ENCODE measurements at regions not wholly inside any gene's neighbourhood (a gene's known extent, or its start where the extent isn't known, plus 50 kb on each side); places are given as distances from the start of the nearest gene placed in this dataset.
A peak's percentile ranks its signal among the peaks of the same experiment; 100 is the strongest.
"Not testable (repeated sequence)": the region's sequence is repeated elsewhere in the genome, so short reads cannot be mapped to it uniquely, and the experiment has no call there.

DNA sequence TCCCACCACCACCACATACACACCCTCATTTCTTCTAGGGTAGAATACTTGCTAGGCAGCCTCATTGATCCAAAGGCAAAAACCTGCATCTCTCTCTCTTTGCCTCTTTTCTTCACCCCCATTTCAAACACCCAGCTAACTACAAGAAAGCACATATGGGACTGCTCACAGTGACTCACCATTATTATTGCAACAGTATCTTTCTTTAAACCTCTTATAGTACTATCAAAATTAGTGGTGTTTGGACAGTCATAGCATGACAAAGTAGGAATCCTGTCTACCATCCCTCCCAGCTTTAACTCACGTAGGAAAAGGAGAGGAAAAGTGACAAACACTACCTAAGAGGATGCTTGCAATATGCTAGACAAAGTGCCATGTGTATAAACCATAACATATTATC lies 422.5 kb upstream of the CRIM1 start:
- DNase-seq (ENCODE audit: low spot score) = no peak

DNA sequence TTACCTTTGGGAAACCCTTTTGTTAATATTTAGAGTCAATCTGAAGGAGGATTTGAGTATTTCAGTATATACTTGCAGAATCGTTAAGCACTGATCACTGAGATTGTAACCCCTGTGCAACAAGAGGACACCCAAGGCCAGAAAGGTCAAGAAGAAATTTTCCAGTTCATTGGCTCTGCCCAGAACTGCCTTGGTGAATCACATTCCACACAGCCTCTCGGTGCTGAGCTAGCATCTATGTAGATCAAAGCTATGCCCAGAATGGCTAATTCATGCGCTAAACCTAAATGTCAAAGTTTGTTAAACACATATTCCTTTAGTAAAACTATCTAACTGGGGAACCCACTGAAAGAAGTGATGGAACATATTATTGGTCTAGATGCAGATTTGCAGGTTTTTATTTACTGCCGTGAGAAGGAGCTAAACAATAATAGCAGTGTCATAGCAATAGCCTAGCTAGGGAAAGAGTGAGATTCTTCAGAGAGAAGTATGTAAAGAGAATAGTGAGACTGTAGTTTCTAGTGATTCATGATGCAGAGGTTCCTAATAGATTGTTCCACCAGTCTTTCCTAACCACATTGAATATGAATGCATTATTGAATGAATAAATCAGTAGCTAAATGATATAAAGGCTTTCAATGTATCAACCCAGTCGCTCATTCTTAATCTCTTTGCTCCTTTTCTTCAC lies 423.2 kb upstream of the CRIM1 start:
- no peak for DNase-seq (ENCODE audit: low spot score)

DNA sequence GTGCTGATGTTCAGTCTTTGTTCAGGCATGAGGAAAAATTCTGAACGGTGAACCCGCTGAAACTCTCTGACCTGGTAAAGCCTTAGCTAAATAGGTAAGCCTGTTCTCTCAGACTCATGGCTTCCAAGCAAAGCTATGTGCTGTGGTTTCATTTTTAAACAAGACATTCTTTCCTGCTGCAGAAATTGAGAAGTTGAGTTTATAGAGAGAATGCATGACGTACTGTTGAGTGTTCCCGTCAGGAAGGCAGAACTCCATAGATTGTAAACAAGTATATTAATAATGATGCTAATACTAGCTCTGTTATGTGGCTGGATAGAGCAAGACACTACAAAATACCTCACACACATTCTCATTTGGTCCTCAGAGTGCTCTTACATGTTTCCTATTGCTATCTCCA lies 424.0 kb upstream of the CRIM1 start:
- DNase-seq (ENCODE audit: low spot score) = no peak

DNA sequence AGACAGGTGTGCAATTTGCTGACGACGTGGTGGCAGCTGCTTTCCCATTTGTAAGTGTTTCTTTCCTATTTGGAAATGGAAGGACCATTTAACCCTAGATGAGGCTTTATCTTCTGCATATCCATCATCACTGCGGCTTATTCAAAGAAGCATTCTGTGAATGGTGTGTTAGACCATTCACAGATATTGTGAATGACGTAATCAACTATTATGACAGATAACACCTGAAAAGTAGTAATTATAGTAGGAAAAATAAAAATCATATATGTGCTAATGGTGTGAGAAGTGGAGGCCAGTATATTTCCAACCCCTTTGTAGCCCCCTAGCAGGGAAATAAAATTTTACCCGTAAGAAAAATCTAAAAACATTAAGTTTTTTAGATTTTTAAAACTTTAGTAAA lies 424.5 kb upstream of the CRIM1 start:
- no peak for DNase-seq (ENCODE audit: low spot score)

DNA sequence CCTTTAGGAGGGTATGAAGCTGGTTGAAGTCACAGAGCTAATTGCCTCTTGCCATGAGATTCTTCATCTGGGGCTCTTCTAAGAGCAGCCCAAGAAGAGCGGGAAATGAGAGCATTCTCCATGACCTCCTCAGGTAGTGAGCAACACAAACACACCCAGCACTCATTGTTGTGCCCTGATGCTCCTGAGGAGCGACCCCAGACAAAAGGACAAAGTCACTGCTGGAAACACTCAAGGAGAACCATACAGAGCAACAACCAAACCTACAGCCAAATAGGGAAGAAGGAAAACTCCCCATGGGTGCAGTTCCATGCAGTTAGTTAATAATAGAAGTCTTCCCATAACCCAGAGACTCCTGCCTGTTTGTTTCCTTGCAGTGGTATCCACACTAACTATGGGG lies 426.0 kb upstream of the CRIM1 start:
- DNase-seq (ENCODE audit: low spot score) = peak; percentile 13

DNA sequence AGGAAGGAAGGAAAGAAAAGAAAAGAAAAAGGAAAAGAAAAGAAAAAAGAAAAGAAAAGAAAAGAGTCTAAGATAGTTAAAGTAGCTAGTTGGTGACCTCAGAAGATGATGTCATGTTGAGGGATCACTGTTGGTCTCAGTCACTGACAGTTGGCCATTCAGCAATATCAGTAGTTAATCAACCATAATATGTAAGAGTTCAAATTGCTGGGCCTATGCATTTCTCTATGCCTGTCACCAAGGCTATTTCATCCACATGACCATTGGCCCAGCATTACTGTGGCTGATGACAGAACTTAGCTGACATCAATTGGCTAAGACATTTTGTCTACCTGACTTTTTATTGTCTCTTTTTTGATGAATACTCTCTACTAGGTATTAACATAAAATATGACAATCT lies 435.5 kb upstream of the CRIM1 start:
- DNase-seq (ENCODE audit: low spot score) = no peak

DNA sequence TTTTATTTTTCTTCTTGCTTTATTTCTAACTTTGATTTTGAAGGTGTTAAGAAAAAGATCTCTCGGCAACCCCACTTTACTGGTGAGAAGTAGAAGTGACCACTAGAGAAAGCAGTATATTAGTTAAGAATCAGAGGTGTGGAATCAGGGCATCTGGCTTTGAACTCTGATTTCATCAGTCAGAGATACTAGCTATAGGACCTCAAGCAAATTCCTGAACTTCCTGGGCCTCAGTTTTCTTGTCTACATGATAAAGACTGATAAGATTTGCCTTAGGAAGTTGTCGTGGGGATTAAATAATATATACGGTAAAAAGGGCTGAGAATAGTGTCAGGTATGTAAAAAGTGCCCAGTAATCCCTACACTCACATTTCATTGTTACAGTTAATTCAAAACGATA lies 440.3 kb upstream of the CRIM1 start:
- no peak for DNase-seq (ENCODE audit: low spot score)

DNA sequence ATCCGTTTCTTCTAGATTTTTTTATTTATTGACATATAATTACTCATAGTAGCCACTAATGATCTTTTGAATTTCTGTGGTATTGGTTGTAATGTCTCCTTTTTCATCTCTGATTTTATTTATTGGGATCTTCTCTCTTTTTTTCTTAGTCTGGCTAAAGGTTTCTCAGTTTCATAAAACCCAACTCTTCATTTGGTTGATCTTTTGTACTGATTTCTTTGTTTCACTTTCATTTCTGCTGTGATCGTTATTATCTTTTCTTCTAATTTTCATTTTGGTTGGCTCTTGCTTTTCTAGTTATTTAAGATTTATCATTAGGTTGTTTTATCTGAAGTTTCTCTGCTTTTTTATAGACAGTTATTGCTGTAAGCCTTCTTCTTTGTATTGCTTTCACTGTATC lies 463.6 kb upstream of the CRIM1 start:
- DNase-seq (ENCODE audit: low spot score) = no peak

DNA sequence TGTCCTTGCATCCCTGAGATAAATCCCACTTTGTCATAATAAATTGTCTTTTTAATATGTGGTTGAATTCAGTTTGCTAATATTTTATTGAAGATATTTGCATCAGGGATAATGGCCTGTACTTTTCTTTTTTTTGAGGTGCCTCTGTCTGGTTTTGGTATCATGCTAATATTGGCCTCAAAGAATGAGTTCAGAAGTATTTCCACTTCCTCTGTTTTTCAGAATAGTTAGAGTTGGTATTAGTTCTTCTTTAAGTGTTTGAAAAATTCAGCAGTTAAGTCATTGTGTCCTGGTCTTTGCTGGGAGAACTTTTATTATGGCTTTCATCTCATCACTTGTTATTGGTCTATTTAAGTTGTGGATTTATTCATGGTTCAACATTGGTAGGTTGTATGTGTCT lies 464.1 kb upstream of the CRIM1 start:
- DNase-seq (ENCODE audit: low spot score) = no peak

DNA sequence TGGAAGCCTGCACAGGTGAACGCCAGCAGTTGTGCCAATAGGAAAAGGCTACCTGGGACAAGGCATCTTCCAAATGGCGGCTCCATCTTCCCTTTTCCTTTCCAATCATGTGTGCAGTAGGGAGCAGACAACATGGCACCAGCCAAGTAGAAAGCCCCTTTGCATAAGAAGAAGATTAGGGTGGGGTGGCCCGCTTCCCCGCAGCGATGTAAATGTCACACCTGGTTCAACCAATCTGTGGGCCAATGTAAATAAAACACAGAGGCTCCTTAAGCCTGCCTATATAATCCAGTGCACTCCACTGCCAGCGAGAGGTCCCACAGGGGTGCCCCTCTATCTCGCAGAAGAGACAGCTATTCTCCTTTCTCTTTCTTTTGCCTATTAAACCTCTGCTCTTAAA lies 468.4 kb upstream of the CRIM1 start:
- DNase-seq (ENCODE audit: low spot score) = no peak

DNA sequence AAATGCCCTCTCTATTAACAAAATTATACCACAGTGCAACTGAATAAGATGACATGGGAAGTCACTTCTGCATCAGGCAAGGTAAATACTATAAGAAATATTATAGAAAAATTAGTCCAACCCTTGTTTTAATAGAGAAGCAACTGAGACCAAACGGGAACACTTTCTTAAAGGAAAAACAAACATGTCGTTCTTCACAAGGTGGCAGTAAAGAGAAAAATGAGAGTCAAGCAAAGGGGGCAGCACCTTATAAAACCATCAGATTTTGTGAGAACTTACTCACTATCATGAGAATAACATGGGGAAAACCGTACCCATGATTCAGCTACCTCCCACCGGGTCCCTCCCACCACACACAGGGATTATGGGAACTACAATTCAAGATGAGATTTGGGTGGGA lies 481.7 kb upstream of the CRIM1 start:
- DNase-seq (ENCODE audit: low spot score) = no peak

DNA sequence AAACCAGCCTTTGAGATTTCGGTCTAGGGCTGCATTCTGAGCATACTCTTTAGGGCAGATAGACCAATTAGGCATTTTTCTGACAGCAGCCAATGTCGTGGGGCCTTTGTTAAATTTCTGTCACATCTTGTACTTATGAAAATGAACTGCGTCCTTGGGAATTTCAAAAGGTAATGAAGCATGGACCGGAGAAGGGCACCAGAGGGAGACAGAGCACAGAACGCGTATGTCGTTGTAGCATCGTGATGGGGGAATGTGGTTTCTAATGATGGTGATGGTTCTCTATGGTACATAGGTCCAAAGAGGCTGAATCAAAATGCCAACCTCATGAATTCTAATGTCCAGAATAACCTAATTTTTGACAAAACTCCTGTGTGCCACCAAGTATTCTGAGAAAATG lies 483.9 kb upstream of the CRIM1 start:
- DNase-seq (ENCODE audit: low spot score) = peak; percentile 32

DNA sequence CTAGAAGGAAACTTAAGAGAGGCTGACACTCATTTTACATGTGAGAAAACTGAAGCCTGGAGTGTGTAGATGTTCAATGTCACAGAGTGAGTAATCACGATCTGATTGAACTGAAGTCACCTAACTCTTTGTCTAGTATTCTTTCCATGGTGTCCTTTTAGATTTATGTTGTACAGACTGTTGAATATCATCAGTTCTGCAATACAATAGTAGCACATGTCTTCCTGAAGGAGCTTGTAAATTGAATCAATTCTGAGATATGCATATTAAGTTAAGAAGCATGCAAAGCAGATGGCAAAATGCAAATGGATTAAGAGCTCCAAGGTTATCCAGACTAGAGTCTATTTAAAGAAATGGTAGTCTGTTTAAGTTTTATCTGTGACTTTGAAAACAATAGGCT lies 484.9 kb upstream of the CRIM1 start:
- DNase-seq (ENCODE audit: low spot score) = no peak

DNA sequence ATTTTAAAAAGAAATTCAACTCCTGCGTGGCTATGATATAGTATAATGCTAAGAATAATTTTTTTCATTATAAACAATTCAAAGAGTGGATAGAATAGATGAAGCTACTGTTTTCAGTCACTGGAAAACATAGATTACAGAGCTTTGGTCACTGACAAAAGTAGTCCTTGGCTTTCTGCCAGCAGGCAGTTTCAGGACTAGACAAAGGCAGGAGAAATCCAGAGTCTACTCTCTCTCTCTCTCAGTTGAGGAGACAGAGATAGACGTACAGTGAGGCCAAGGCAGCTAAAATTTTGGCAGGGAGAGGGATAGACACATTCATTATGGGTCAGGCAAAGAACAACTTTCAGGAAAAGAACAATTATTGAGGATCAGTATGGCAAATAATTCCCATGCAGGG lies 491.4 kb upstream of the CRIM1 start:
- DNase-seq (ENCODE audit: low spot score) = no peak

DNA sequence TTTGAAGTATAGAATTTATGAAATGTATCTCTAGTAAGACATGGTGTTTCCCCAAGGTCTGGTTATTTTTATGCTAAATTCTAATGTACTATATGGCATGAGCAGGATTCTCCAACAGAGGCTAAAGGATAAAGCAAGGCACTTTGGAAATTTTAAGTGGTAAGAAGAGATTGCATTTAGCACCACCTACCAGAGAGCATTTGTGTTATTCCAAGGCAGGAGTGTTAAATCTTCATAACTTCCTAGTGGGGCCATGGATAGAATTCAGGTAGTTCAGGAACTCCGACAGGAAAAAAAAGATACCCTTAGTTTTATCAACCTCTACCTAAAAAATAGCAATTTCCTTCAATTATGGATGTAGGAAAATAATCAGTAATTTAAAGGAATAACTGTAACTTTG lies 497.4 kb upstream of the CRIM1 start:
- DNase-seq (ENCODE audit: low spot score) = no peak

DNA sequence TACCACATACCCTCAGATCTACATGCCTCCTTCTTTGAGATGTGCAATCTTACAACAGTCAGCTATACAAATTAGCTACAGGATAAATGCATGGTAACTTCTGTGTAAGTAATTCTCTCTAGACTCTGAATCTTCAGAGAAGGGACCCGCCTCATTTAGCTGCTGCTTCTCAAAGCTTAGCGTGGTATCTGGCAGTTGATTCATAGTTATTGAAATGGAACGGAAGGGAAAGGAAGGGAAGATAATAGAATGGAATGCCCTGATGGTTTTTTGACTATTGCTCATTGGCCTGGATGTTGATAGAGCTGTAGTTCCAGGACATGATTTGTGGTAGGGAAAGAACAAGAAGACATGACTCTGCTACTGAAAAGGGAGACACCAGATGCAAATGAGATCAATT lies 498.1 kb upstream of the CRIM1 start:
- DNase-seq (ENCODE audit: low spot score) = no peak

DNA sequence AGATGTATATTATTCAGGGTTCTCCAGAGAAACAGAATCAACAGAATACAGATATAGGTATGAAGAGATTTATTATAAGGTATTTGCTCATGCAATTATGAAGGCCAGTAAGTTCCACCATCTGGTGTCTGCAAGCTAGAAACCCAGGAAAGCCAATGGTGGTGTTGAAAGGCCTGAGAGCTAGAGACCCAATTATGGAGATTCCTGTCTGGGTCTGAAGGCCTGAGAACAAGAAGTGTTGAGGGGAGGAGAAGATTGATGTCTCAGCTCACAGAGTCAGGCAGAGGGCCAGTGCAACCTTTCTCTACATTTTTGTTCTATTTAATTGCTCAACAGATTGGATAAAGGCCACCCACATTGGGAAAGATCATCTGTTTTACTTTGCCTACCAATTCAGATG lies 524.2 kb upstream of the CRIM1 start:
- no peak for DNase-seq (ENCODE audit: low spot score)

DNA sequence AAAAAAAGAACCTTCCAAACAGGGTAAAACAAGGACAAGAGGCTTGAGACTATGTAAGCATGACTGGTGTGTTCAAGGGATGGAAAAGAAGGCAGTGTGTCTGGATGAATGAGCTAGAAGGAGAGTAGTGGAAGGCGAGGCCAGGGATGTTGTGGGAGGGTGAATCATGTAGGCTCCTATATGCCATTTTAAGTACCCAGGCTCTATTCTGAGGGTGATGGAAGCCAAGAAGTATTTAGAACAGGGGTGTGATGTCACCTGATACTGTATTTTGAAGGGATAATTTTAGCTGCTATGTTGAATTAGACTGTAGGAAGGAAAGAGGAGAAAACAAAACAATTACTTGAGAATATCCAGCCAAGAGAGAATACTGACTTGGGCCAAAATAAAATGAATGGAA lies 524.7 kb upstream of the CRIM1 start:
- no peak for DNase-seq (ENCODE audit: low spot score)

DNA sequence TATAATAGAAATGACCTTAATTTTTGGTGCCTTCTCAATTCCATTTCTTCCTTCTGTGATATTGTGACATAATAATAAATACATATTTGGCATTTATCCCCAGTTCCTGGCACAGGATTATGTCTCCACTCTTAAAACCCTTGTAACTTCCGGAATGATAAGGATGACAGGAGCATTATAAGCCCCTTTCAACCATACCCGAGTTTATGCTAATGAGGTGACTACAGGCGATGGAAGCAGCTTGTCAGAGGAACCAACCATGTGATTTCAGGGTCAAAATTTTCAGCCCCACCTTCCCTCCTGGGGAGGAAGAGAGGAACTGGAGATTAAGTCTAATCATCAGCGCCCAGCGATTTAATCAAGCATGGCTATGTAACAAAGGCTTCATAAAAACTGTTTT lies 528.5 kb upstream of the CRIM1 start:
- no peak for DNase-seq (ENCODE audit: low spot score)

DNA sequence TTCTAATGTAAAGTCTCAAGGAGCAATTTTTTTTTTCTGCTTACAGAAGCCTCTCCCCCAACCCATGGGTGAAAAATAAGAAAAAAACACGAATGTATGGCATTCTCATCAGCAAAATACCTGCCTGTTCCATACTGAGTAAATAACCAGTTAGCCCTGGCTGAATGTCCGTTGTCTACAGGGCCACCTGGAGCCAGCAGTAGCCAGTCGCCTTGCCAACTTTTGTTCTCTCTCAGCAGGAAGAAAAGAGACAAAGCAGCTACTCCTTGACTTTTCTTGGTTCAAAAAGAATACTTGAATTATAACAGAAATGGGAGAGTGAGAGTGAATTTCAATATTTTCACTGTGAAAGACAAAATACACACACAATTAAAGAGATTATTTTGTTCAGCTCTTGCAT lies 532.9 kb upstream of the CRIM1 start:
- peak; percentile 58 for DNase-seq (ENCODE audit: low spot score)

DNA sequence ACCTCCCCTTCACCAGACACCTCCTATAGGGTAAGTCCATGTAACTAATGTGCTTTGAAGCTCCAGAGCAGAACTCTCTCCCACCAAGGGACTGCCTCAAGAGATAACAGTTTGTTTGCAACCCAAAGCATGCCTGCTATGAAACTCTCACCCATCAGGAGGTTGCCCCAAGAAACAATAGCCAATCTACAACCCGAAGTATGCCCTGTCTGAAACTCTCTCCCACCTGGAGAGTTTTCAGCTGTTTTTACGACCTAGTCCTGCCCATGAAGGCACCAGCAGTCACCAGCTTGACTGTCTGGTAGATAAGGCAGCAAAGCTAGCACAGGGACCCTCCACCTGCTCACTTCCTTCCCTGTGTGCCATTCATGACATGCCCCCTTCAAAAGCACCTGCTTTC lies 533.9 kb upstream of the CRIM1 start:
- peak; percentile 15 for DNase-seq (ENCODE audit: low spot score)

DNA sequence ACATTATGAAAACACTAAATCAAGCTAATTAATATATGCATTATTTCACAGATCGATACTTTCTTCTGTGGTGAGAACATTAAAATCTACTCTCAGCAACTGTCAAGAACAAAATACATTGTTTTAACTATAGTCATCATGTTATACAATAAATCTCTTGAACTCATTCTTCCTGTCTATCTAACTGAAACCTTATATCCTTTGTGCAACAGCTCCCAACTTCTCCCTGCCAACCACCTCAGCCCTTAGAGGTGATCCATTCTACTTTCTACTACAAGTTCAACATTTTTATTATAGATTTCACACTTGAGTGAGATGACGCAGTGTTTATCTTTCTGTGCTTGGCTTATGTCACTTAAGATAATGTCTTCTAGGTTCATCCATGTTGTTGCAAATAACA lies 535.2 kb upstream of the CRIM1 start:
- no peak for DNase-seq (ENCODE audit: low spot score)

DNA sequence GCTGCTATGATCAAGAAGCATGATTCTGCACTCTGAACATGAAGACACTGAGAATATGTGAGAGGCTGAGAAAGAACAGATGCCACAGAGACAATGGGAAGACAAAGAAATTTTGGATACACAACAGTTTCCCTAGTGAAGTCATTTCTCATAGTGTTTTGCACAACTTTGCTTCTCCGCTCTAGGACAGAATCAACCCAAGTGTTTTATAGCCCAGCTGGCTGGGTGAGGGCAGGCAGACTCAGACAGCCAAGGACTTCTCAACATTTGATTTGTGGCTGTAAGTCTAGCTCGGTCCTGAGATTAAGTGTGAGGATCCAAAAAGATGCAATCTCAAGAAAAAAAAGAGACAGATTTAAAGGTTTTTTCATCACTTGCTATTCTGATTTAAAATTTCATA lies 536.5 kb upstream of the CRIM1 start:
- DNase-seq (ENCODE audit: low spot score) = no peak

DNA sequence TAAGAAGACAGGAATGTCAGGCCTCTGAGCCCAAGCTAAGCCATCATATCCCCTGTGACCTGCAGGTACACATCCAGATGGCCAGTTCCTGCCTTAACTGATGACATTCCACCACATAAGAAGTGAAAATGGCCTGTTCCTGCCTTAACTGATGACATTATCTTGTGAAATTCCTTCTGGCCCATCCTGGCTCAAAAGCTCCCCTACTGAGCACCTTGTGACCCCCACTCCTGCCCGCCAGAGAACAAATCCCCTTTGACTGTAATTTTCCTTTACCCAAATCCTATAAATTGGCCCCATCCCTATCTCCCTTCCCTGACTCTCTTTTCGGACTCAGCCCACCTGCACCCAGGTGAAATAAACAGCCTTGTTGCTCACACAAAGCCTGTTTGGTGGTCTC lies 537.2 kb upstream of the CRIM1 start:
- DNase-seq (ENCODE audit: low spot score) = not testable (repeated sequence)

DNA sequence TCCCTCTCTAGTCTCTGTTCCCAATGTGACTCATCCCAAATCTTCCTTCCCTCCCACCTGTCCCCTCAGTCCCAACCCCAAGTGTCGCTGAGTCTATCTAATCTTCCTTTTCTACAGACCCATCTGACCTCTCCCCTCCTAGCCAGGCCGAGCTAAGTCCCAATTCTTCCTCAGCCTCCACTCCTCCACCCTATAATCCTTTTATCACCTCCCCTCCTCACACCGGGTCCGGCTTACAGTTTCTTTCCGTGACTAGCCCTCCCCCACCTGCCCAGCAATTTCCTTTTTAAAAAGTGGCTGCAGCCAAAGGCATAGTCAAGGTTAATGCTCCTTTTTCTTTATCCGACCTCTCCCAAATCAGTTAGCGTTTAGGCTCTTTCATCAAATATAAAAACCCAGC lies 541.0 kb upstream of the CRIM1 start:
- not testable (repeated sequence) for DNase-seq (ENCODE audit: low spot score)
